ENCODE measurements at regions not wholly inside any gene's neighbourhood (a gene's known extent, or its start where the extent isn't known, plus 50 kb on each side); places are given as distances from the start of the nearest gene placed in this dataset.

GRCh38 chr19:32131005-32131404 lies 214.4 kb upstream of the ZNF507 start:
- no peak for TF ChIP-seq CTCF (conservative IDR thresholded peaks at IDR 0.05; ENCODE audit: low read length)
- TF ChIP-seq EZH2phosphoT487 (IDR thresholded peaks at IDR 0.05; ENCODE audit: borderline replicate concordance, low read depth, low read length) = no peak
